ENCODE measurements at regions not wholly inside any gene's neighbourhood (a gene's known extent, or its start where the extent isn't known, plus 50 kb on each side); places are given as distances from the start of the nearest gene placed in this dataset.

GRCh38 chr5:18119156-18119785, 485.0 kb downstream of the TAF11L14 start:
- Histone ChIP-seq H3K14ac (replicated peaks; ENCODE audit: low read depth, low read length) (no peak overlapping the region), H3K56ac (ENCODE audit: extremely low read depth, insufficient read depth, low read length) (no peak overlapping the region), H4K8ac (ENCODE audit: low read depth in 2 of 2, low read length in 2 of 2) (no peak overlapping the region), H2AK5ac (ENCODE audit: low read depth, low read length) (no peak overlapping the region), H2AFZ (replicated peaks; ENCODE audit: low read length, poor library complexity) (no peak overlapping the region), H2BK5ac (ENCODE audit: low read depth, low read length, poor library complexity, severe bottlenecking) (no peak overlapping the region), H3K27me3 (ENCODE audit: control insufficient read depth, insufficient read depth, low read length) (no peaks in the 10 kb centered on the region), H3K36me3 (ENCODE audit: control insufficient read depth, insufficient read depth, low read length) (no peaks in the 10 kb centered on the region), H3K27ac (ENCODE audit: insufficient read depth, low read length) (no peak overlapping the region), H3K9me3 (ENCODE audit: control insufficient read depth, insufficient read depth, low read length) (no peaks in the 10 kb centered on the region), H3K9me1 (ENCODE audit: insufficient read depth, low read length) (no peaks in the 10 kb centered on the region), H2BK15ac (ENCODE audit: low read depth, low read length) (no peak overlapping the region), H2BK20ac (ENCODE audit: low read depth, low read length) (no peak overlapping the region), H3K79me1 (ENCODE audit: low read depth in 1 of 2, low read length in 2 of 2) (no peaks in the 10 kb centered on the region), H3K4ac (ENCODE audit: low read depth, low read length) (no peak overlapping the region), H2BK120ac (ENCODE audit: low read depth, low read length) (no peak overlapping the region), H3K18ac (ENCODE audit: low read depth, low read length) (no peak overlapping the region), H4K5ac (ENCODE audit: low read depth, low read length) (no peak overlapping the region), H3K23ac (ENCODE audit: low read depth, low read length) (no peak overlapping the region), H4K91ac (ENCODE audit: insufficient read depth, low read depth, low read length) (no peak overlapping the region), H3K4me2 (ENCODE audit: low read depth, low read length) (no peak overlapping the region), H4K20me1 (ENCODE audit: insufficient read depth, low read length) (no peaks in the 10 kb centered on the region), H3K4me1 (ENCODE audit: control insufficient read depth, insufficient read depth, low read length) (no peaks in the 10 kb centered on the region), H2AK9ac (replicated peaks; ENCODE audit: low read depth, low read length, poor library complexity) (no peak overlapping the region), H3K9ac (ENCODE audit: low read depth, low read length) (no peak overlapping the region), H3K4me3 (ENCODE audit: insufficient read depth, low read depth, low read length) (no peak overlapping the region)
- ATAC-seq (ENCODE audit: low read depth) (no peak), DNase-seq (no peak)
- WGBS, 2 experiments (ENCODE audit: extremely low coverage in 2 of 2, insufficient read length in 1 of 2): no CpG with 5 or more reads among the region's 11 CpGs
- dilution Hi-C loops (cut with HindIII; ENCODE audit: low sequenced_read_pairs, unreplicated experiment) (no loop called here), in situ Hi-C loops (cut with MboI; ENCODE audit: low sequenced_read_pairs) (loop anchor here (10.0 kb wide), 1 partner anchor 904 kb away; the partner anchor contains the start of gene BASP1), intact Hi-C loops (cut with micrococcal nuclease) (loop anchor here (5.0 to 10.0 kb wide), 3 partner anchors 183 to 864 kb away; no protein-coding TSS in a partner anchor)
- no peak for TF ChIP-seq CHD1 (IDR thresholded peaks at IDR 0.05; ENCODE audit: low read depth, low read length)
- no peak for TF ChIP-seq POLR2A (IDR thresholded peaks at IDR 0.05; ENCODE audit: low read depth, low read length)
- no peak for TF ChIP-seq BHLHE40 (IDR thresholded peaks at IDR 0.05; ENCODE audit: low read depth, low read length)
- TF ChIP-seq RCOR1 (IDR thresholded peaks at IDR 0.05; ENCODE audit: insufficient replicate concordance, low read length): no peak
- no peak for TF ChIP-seq RFX5 (IDR thresholded peaks at IDR 0.05; ENCODE audit: low read depth, low read length)
- POLR2A ChIA-PET (ENCODE audit: unreplicated experiment): no interaction called here
- CTCF ChIA-PET: no interaction called here
- no TSS peak for BruUV-seq (replicated peaks)

All from IMR-90 (cell line).